Renal cortical epithelial cell (primary cell): ENCODE measurements at regions not wholly inside any gene's neighbourhood (a gene's known extent, or its start where the extent isn't known, plus 50 kb on each side); places are given as distances from the start of the nearest gene placed in this dataset.
"Not testable (repeated sequence)": the region's sequence is repeated elsewhere in the genome, so short reads cannot be mapped to it uniquely, and the experiment has no call there.

Experiments used
- DNase-seq: peaks from one replicate; pipeline ENCODE4 v3.0.0-alpha.2; 2011; ENCODE audit warnings: low read depth

- DNase-seq = no peak
Observed at GRCh38 chr13:60924856-60925255, 490.8 kb downstream of the PCDH20 start.

- no peak for DNase-seq
Observed at GRCh38 chr13:60922576-60923231, 492.9 kb downstream of the PCDH20 start.

GRCh38 chr13:60893801-60894200, 496.8 kb downstream of the TDRD3 start:
- no peak for DNase-seq

- DNase-seq = no peak
Observed at GRCh38 chr13:60887711-60888110, 490.7 kb downstream of the TDRD3 start.

GRCh38 chr13:60881507-60881906, 484.5 kb downstream of the TDRD3 start:
- DNase-seq = no peak

GRCh38 chr13:60873116-60873515, 476.1 kb downstream of the TDRD3 start:
- no peak for DNase-seq

- DNase-seq = no peak
Observed at GRCh38 chr13:60869941-60870613, 473.1 kb downstream of the TDRD3 start.

- no peak for DNase-seq
Observed at GRCh38 chr13:60869225-60869624, 472.2 kb downstream of the TDRD3 start.

GRCh38 chr13:60862036-60862435, 465.0 kb downstream of the TDRD3 start:
- DNase-seq = no peak

GRCh38 chr13:60857698-60858097, 460.7 kb downstream of the TDRD3 start:
- DNase-seq = no peak

- DNase-seq = no peak
Observed at GRCh38 chr13:60852886-60853285, 455.9 kb downstream of the TDRD3 start.

- no peak for DNase-seq
Observed at GRCh38 chr13:60851378-60851777, 454.4 kb downstream of the TDRD3 start.

- no peak for DNase-seq
Observed at GRCh38 chr13:60850526-60850925, 453.5 kb downstream of the TDRD3 start.

- peak; percentile 26 for DNase-seq
Observed at GRCh38 chr13:60838581-60838980, 441.6 kb downstream of the TDRD3 start.

GRCh38 chr13:60837806-60838205, 440.8 kb downstream of the TDRD3 start:
- DNase-seq = peak; percentile 2

- no peak for DNase-seq
Observed at GRCh38 chr13:60836821-60837220, 439.8 kb downstream of the TDRD3 start.

- DNase-seq = no peak
Observed at GRCh38 chr13:60811581-60811980, 414.6 kb downstream of the TDRD3 start.

- not testable (repeated sequence) for DNase-seq
Observed at GRCh38 chr13:60805640-60806039, 408.6 kb downstream of the TDRD3 start.

- DNase-seq = no peak
Observed at GRCh38 chr13:60798503-60798902, 401.5 kb downstream of the TDRD3 start.

- no peak for DNase-seq
Observed at GRCh38 chr13:60797112-60797511, 400.1 kb downstream of the TDRD3 start.

GRCh38 chr13:60794751-60795150, 397.7 kb downstream of the TDRD3 start:
- no peak for DNase-seq

GRCh38 chr13:60790620-60791019, 393.6 kb downstream of the TDRD3 start:
- DNase-seq = no peak

- DNase-seq = peak; percentile 23
Observed at GRCh38 chr13:60788156-60788829, 391.3 kb downstream of the TDRD3 start.
